ENCODE measurements at regions not wholly inside any gene's neighbourhood (a gene's known extent, or its start where the extent isn't known, plus 50 kb on each side); places are given as distances from the start of the nearest gene placed in this dataset.

GRCh38 chr1:86258101-86258500 is 101.5 kb upstream of the COL24A1 start:
- no peak for TF ChIP-seq CTCF (IDR thresholded peaks at IDR 0.05)
- no peak for TF ChIP-seq POLR2A (IDR thresholded peaks at IDR 0.05)

Measured in esophagus squamous epithelium (tissue), 4 donors.